ENCODE measurements at regions not wholly inside any gene's neighbourhood (a gene's known extent, or its start where the extent isn't known, plus 50 kb on each side); places are given as distances from the start of the nearest gene placed in this dataset.

DNA sequence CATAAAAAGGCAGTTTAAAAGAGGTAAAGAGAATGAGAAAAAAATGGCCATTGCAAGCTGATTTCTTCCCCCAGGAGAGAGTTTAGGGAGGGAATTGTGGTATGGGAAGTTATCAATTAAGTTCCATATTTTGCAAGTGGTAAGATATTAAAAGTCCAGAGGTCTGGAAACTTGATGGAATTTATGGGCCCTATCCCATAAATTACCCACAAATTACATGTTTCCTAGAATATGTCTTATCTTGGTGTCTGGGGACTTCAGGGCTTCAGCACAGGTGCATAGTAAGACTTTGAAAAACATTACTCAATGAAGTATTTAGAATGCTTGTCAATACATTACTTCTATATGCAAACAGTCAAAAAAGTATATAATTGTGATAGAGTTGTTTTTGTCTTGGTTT, 614.9 kb upstream of the LRRC4C start:
- TF ChIP-seq CTCF (IDR thresholded peaks at IDR 0.05; ENCODE audit: low read depth, low read length, poor library complexity, severe bottlenecking) (no peak), EZH2phosphoT487 (IDR thresholded peaks at IDR 0.05; ENCODE audit: borderline replicate concordance, low read length) (no peak)

All from DOHH2 (cell line).